ENCODE measurements at regions not wholly inside any gene's neighbourhood (a gene's known extent, or its start where the extent isn't known, plus 50 kb on each side); places are given as distances from the start of the nearest gene placed in this dataset.

DNA sequence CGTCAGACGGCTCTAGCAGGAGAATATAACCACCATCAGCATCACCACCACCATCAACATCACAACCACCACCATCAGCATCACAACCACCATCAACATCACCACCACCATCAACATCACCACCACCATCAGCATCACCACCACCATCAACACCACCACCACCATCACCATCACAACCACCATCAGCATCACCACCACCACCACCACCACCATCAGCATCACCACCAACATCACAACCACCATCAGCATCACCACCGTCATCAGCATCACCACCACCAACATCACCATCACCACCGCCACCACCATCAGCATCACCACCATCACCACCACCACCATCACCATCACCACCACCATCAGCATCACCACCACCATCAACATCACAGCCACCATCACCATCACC lies 210.7 kb downstream of the C9orf50 start:
- no peak overlapping the region for H3K4me3 ChIP-seq (ENCODE audit: low read depth, low read length)
- H3K4me1 ChIP-seq (ENCODE audit: control insufficient read depth, insufficient read depth, low read length): peaks cover 3% of the 10 kb centered on the region; the same call in 1 of the 2 replicates
- CTCF ChIA-PET: no interaction called here
- H3K9me3 ChIP-seq (ENCODE audit: control insufficient read depth, insufficient read depth, low read depth, low read length): no peaks in the 10 kb centered on the region
- H3K27ac ChIP-seq (ENCODE audit: extremely low read depth, low read depth, low read length): no peak overlapping the region
- TF ChIP-seq ZSCAN30 (tag by site-specific recombination; IDR thresholded peaks at IDR 0.05) (no peak), ZNF624 (tag by site-specific recombination; IDR thresholded peaks at IDR 0.05) (no peak), ZNF426 (tag by site-specific recombination; IDR thresholded peaks at IDR 0.05) (no peak), BCL11B (tag by site-specific recombination; IDR thresholded peaks at IDR 0.05; ENCODE audit: low read depth) (no peak)
- POLR2A ChIA-PET: no interaction called here
- H3K36me3 ChIP-seq (ENCODE audit: control insufficient read depth in 2 of 2, insufficient read depth in 1 of 2, low read length in 2 of 2): no peaks in the 10 kb centered on the region

GRCh38 chr9:129408535-129409215 lies 212.2 kb downstream of the C9orf50 start:
- Histone ChIP-seq H3K4me1 (ENCODE audit: control insufficient read depth, insufficient read depth, low read length) (no peaks in the 10 kb centered on the region), H3K36me3 (ENCODE audit: control insufficient read depth in 2 of 2, insufficient read depth in 1 of 2, low read length in 2 of 2) (no peaks in the 10 kb centered on the region), H3K4me3 (ENCODE audit: low read depth, low read length) (no peak overlapping the region), H3K9me3 (ENCODE audit: control insufficient read depth, insufficient read depth, low read depth, low read length) (no peaks in the 10 kb centered on the region), H3K27ac (ENCODE audit: extremely low read depth, low read depth, low read length) (no peak overlapping the region)
- ChIA-PET CTCF (interaction anchor here (0.5 to 0.6 kb wide), 2 partner anchors 200 to 867 kb away, joined by 3 read pairs; no protein-coding TSS in a partner anchor), POLR2A (no interaction called here)
- TF ChIP-seq ZNF76 (tag by site-specific recombination; IDR thresholded peaks at IDR 0.05; ENCODE audit: borderline replicate concordance, low read depth) (no peak), PRDM1 (tag by site-specific recombination; IDR thresholded peaks at IDR 0.05) (no peak), AEBP2 (tag by site-specific recombination; IDR thresholded peaks at IDR 0.05; ENCODE audit: borderline replicate concordance) (no peak), ZEB2 (tag by site-specific recombination; IDR thresholded peaks at IDR 0.05) (no peak), BCL11B (tag by site-specific recombination; IDR thresholded peaks at IDR 0.05; ENCODE audit: low read depth) (no peak)

GRCh38 chr9:129407905-129408452 lies 212.9 kb downstream of the C9orf50 start:
- Histone ChIP-seq H3K27ac (ENCODE audit: extremely low read depth, low read depth, low read length) (no peak overlapping the region), H3K36me3 (ENCODE audit: control insufficient read depth in 2 of 2, insufficient read depth in 1 of 2, low read length in 2 of 2) (no peaks in the 10 kb centered on the region), H3K9me3 (ENCODE audit: control insufficient read depth, insufficient read depth, low read depth, low read length) (no peaks in the 10 kb centered on the region), H3K4me3 (ENCODE audit: low read depth, low read length) (no peak overlapping the region), H3K4me1 (ENCODE audit: control insufficient read depth, insufficient read depth, low read length) (no peaks in the 10 kb centered on the region)
- ChIA-PET CTCF (interaction anchor here (0.6 kb wide), 1 partner anchor 866 kb away, joined by 3 read pairs; no protein-coding TSS in a partner anchor), POLR2A (no interaction called here)
- TF ChIP-seq ZNF623 (tag by site-specific recombination; IDR thresholded peaks at IDR 0.05) (peak; percentile 95), GLI4 (tag by site-specific recombination; IDR thresholded peaks at IDR 0.05) (no peak)

DNA sequence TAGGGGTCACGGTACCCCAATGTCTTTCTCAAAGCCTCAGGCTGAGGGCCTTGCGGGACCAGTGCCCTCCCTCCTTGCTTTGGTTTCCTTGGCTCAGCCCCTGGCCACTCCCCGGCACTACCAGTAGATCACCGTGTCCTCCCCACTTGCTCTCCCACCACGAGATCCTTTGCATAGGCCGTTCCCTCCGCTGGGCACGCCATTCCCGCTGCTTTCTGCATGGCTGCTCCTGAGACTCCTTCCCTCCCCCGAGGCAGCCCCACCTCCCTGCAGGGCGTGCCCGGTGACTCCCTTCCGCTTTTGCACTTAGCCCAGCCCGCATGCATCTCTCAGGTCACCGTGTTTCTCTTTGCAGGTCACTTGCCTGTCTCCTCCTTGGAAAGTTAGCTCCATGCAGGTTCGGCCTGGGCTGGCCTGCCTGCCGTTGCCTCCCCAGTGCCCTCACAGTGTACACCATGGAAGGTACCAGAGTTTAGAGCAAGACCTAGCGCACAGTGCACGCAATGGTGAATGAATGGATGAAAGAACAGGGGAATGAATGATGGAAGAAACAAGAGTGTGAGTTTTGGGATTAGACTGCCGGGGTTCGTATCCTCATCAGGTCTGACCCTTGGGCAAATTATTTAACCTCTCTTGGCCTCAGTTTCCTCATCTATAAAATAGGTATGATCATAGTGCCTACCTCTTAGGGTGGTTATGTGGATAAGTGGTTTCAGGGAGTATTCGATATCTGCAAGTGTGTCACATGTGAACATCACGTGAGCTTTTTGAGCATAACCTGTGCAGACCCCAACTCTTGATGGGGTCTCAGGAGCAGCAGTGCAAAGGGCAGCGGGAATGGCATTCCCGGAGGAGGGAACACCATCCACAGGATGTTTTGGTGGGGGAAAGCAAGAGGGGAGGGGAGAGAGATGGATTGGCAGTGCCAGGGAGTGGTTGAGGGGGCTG lies 214.3 kb downstream of the C9orf50 start:
- H3K36me3 ChIP-seq (ENCODE audit: control insufficient read depth in 2 of 2, insufficient read depth in 1 of 2, low read length in 2 of 2): no peaks in the 10 kb centered on the region
- ChIA-PET POLR2A (no interaction called here), CTCF (no interaction called here)
- no peaks in the 10 kb centered on the region for H3K4me1 ChIP-seq (ENCODE audit: control insufficient read depth, insufficient read depth, low read length)
- no peak overlapping the region for H3K4me3 ChIP-seq (ENCODE audit: low read depth, low read length)
- no peak overlapping the region for H3K27ac ChIP-seq (ENCODE audit: extremely low read depth, low read depth, low read length)
- no peaks in the 10 kb centered on the region for H3K9me3 ChIP-seq (ENCODE audit: control insufficient read depth, insufficient read depth, low read depth, low read length)
- TF ChIP-seq ZBTB44 (tag by site-specific recombination; IDR thresholded peaks at IDR 0.05) (peak; percentile 77), KLF1 (tag by site-specific recombination; IDR thresholded peaks at IDR 0.05) (peak; percentile 100), REPIN1 (tag by site-specific recombination; IDR thresholded peaks at IDR 0.05; ENCODE audit: low read depth) (no peak), ZIC2 (tag by site-specific recombination; IDR thresholded peaks at IDR 0.05) (0 out of 2 replicates have a peak, but pooled peaks have one; percentile 13), ZNF341 (tag by site-specific recombination; IDR thresholded peaks at IDR 0.05; ENCODE audit: low read depth) (peak; percentile 90), WT1 (tag by site-specific recombination; IDR thresholded peaks at IDR 0.05) (peak; percentile 99), GLIS2 (tag by site-specific recombination; IDR thresholded peaks at IDR 0.05) (no peak)
- TF ChIP-seq, protein P1, sequence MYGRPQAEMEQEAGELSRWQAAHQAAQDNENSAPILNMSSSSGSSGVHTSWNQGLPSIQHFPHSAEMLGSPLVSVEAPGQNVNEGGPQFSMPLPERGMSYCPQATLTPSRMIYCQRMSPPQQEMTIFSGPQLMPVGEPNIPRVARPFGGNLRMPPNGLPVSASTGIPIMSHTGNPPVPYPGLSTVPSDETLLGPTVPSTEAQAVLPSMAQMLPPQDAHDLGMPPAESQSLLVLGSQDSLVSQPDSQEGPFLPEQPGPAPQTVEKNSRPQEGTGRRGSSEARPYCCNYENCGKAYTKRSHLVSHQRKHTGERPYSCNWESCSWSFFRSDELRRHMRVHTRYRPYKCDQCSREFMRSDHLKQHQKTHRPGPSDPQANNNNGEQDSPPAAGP (tag by site-specific recombination; IDR thresholded peaks at IDR 0.05): peak; percentile 99
- TF ChIP-seq, protein P2, sequence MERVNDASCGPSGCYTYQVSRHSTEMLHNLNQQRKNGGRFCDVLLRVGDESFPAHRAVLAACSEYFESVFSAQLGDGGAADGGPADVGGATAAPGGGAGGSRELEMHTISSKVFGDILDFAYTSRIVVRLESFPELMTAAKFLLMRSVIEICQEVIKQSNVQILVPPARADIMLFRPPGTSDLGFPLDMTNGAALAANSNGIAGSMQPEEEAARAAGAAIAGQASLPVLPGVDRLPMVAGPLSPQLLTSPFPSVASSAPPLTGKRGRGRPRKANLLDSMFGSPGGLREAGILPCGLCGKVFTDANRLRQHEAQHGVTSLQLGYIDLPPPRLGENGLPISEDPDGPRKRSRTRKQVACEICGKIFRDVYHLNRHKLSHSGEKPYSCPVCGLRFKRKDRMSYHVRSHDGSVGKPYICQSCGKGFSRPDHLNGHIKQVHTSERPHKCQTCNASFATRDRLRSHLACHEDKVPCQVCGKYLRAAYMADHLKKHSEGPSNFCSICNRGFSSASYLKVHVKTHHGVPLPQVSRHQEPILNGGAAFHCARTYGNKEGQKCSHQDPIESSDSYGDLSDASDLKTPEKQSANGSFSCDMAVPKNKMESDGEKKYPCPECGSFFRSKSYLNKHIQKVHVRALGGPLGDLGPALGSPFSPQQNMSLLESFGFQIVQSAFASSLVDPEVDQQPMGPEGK (tag by site-specific recombination; IDR thresholded peaks at IDR 0.05): 0 out of 2 replicates have a peak, but pooled peaks have one; percentile 17
